ENCODE measurements at regions not wholly inside any gene's neighbourhood (a gene's known extent, or its start where the extent isn't known, plus 50 kb on each side); places are given as distances from the start of the nearest gene placed in this dataset.
"Not testable (repeated sequence)": the region's sequence is repeated elsewhere in the genome, so short reads cannot be mapped to it uniquely, and the experiment has no call there.

DNA sequence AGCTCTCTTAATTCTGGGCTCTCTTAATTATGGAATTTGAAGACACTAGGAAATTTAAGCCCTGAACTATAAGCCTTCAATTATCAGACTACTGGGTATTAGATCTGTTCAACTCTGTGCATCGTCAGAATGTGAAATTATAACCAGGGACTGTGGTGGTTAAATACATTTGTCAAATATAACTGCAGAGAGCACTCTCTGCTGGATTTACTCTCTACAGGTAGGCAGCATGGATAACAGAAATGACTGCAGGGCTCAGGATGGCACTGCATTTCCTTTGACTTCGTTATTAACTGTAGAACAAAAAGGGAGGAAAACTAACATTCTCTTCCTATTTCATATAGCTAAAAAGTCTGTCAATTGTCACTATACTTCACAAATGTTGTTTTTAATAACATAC, 310.1 kb upstream of the RASGEF1B start:
- no peak for DNase-seq

DNA sequence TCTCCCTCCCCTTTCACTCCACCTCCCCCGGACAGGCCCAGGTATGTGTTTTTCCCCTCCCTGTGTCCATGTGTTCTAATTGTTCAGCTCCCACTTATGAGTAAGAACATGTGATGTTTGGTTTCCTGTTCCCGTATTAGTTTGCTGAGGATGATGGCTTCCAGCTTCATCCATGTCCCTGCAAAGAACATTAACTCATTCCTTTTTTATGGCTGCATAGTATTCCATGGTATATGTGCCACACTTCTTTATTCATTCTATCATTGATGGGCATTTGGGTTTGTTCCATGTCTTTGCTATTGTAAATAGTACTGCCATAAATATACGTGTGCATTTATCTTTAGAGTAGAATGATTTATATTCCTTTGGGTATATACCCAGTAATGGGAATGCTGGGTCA, 306.0 kb upstream of the RASGEF1B start:
- not testable (repeated sequence) for DNase-seq

DNA sequence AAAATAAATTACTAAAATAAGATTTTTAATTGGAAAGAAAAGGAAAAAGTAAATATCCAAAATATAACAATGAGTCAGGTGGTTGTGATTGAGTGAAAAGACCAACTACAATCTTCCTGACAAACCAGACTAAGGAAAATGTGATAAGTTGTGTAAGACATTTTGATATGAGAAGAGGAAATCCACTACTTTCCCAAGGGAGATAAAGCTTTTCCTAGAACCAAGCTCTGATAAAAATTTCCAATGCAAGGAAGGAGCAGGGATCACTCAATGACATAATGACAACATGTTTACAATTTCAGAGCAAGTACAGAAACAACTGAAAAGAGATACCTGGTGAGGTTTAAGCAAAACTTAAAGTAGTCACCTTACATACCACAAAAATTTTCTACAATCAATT, 305.1 kb upstream of the RASGEF1B start:
- no peak for DNase-seq

DNA sequence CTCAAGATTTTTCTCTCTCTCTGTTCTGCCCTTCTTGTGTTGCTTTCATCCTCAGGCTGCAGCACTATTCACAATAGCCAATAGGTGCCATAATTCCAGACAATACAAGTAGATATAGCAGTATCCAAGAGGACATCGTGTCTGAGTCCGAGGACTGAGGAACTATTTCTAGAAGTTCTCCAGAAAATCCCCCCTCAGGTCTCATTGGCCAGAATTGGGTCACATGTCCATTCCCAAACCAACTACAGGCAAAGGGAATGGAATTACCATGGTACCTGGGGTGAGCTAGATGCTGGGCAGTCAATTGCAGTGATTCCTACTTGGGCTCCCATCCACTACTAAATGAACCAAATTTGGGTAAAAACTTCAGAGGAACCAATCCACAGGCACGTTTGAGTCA, 301.9 kb upstream of the RASGEF1B start:
- DNase-seq: no peak

DNA sequence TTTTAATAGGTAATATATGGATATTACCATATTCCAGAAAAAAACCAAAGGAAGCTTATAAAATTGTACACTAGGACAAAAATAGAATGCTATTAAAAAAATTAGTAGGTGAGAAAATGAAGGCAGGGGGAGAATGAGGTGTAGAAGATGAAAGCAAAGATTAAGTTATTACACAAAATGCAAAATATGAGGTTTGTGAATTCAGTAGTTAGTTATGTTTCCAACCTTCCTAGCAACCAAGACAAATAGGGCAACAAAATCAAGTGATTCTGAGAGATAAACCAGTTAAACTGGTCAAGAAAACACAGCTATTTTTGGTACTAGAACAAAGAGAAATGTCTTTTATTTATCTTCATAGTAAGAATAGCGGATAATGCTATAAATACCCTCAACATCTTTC, 300.0 kb upstream of the RASGEF1B start:
- DNase-seq: no peak

DNA sequence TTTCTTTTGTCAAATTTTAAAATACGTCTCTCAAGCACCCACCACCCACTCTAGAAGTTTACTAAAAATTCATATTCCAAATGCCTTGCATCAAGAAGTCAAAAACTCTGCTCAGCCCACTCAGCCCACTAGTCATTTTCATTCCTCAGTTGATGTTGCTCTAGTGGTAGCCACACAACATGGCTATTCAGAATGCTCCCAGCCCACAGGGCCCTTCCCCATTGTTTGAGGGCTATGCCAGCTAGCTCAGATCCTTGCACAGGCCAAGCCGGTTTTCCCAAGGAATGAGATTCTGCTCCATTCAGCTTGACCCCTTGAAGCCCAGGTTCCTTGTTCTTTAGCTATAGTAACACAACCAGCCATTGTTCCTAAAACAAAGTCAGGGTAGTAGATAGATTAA, 297.5 kb upstream of the RASGEF1B start:
- no peak for DNase-seq

DNA sequence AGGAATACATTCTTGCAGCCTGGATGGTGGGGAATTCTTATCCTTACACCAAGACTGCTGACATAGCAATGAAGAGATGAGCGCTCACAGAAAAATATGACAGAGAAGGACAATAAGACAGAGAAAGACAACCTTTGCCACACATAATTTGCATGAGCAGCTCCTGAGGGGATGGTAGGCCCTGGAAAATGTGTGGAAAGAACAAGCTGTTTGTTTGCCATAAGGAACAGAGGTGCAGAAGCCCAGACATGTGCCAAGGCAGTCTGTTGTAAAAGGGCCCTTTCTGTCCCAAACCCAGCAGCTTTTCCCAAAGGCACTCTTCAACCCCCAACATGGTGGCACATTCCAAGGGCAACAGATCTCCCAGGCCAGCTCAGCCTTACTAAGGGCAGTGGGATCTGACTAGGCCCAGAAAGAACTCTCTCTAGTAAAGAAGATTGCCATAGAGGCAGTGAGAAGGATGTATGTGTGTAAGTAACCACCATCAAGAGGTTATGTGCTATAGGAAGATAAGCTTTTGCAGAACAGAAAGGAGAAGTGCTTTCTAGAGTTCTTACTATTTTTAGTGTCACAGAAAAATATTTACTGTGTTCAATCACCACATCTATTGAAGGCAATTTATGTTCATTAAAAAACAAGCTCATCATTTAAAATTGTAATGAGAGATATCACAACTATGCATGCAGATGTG, 287.0 kb upstream of the RASGEF1B start:
- no peak for DNase-seq

DNA sequence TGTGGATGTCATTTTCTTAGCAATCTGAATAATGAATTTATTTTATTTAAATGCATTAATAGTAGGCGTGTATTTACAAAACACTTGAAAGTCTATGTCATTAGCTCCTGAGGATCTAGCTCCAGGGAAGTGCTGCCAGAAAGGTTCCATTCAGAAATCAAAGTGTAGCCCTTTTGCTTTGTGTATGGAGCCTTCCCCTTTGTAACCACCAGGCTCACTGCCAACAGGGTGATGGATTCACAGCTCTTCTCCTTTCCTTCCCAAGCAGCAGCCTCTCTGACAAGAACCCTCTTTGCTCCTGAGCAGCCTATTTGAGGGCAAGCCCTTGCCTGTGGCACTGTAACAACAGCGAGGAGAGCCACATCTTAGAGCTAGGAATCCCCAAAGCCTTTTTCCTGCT, 286.0 kb upstream of the RASGEF1B start:
- DNase-seq: no peak

DNA sequence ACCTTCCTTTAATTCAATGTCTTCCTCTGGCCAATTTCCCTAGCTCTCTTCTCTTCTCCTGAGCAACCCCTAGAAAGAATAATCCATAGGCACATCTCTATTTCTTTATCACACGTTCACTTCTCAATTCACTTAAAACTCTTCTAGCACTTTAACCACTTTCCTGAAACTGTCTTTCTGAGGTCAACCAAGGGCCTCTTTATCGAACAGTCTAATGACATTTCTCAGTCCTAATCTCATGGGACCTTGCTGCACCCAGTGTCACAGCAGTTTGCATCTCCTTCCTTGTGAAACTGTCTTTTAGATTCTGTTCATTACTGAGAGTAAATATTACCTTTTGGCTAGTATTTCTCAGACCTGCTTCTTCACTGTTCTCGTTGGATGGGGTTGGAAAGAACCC, 285.3 kb upstream of the RASGEF1B start:
- no peak for DNase-seq

DNA sequence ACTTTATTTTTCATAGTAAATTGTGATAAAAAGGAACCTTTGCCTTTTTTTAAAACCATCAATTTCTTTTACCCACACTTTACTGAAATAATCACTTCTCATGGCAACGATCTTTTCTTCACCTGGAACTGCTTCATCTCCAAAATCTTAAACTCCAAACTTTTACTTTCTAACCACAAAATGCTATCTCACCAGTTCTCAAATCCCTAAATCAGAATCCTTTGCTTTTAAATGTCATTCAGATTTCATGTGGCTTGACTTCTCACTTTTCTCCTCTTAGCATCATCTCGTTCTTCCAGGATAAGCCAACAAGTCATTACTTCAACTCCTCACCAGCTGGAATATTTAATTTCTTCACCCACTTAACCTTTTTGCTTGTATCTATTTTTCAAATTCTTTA, 284.3 kb upstream of the RASGEF1B start:
- no peak for DNase-seq

DNA sequence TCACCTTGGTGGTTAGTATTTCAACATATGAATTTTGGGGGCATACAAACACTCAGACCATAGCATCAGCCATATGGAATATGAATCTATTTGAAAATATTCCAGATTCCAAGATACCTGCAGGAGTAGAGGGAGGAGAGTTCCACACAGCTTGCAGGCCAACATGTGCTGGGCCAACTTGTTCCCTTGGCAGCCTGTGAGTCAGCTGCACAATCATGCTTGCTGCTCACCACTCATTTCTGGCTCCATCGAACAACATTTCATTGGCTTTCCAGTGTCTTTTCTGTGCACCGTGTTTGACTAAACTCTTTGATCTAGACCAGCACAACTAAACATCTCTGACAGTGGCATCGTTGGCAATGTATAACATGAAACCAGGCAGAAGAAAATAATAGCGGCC, 282.5 kb upstream of the RASGEF1B start:
- no peak for DNase-seq

DNA sequence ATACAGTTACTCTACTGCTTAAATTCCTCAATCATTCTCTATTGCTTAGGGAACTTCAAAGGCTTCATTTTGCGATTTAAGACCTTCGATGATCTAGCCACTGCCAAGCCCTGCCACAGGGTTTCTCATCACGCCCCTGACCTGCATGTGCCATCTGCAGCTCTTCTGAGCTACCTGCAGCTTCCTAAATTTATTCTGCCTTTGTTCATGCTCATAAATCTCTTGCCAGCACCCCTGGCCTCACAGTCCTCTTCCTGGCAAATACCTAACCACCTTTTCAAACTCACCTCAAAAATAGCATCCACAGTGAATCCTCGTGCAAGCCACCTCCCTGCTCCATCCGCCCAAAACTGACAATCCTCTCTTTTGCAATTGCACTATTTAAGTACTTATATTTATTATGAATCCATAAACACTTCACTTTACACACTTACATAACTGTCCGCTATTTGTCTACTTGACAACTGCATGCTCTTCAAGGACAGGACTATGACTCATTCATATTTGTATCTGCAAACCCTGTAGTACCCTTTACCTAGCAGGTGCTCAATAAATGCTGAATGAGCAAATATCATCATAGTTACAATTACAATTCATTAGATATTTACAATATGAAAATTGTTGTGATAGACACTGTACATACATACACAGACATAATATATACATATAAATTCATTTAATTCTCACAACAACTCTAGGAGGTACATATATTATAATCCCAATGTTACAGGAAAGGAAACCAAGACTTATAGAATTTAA, 280.0 kb upstream of the RASGEF1B start:
- DNase-seq: no peak

DNA sequence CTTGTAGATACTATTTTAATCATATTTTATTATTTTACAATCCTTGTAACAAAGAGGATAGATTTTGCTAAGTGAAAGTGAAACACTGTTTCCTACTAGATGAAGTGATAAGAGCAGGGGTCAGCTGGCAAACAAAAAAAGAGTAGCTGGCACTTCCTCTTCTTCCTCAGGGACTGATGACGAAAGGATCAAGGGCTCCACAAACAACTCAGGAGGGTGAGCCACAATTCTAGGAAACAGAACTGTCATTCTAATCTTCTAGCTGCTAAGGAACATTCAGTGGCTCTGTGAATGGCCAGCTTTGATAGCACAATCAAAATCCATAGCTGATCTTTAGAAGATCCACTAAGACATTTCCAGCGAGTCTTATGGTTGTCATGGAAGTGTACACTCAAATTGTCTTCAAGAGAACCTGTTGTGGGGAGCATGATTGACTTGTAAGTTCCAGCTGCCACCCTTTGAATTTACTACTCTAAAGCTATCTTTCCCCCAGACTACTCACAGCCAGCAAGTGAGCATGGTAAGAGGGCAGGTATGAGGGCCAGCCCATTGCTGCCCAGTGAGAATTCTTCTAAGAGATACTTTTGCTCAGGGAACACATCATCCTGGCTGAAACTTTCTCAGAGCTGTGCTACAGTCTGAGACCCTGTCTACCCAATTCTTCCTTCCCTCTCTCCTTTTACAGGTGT, 275.7 kb upstream of the RASGEF1B start:
- peak in 1 of 2 donors; percentile 31 for DNase-seq

DNA sequence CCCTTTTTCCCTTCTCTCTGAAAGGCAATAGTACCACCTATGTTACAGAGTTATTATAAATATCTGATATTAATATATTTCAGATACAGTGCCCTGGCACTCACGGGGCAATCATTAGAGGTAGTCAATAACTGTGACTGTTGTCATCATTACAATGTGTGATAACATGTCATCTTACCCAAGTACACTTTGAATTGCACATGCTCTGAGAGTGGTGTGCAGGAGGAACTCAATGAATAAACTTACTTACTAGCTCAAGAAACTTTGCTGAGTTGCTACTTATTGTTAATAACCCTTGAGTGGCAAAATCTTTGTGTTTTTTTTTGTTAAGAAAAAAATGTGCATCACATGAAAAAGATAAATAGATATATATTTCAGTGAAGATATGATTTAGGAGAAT, 275.1 kb upstream of the RASGEF1B start:
- no peak for DNase-seq

DNA sequence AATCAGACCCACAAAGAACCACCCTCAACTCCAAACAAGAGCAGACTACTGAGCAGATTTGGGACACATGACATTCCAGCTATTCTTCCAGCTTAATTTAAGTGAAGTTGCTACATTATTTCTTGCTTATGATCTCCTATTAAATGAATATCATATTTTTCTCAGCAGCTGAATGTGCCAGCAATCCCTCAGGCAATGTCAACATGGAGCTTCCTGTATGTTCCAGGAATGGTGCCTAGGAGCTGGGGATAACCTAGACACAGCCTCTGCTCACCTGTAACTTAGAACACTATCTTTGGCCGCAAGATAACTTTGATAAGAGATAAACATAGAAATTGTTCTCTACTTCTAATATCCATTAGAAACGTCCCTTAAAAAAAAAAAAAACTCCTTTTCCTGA, 274.4 kb upstream of the RASGEF1B start:
- no peak for DNase-seq

DNA sequence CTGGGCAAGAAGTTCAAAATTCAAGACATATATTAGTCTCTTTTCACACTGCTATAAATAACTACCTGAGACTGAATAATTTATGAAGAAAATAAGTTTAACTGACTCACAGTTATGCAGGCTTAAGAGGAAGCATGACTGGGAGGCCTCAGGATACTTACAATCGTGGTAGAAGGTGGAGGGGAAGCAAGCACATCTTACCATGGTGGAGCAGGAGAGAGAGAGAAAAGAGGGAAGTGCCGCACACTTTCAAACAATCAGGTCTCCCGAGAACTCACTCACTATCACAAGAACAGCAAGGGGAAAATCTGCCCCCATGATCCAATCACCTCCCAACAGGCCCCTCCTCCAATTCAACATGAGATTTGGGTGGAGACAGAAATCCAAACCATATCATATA, 273.3 kb upstream of the RASGEF1B start:
- DNase-seq: no peak

DNA sequence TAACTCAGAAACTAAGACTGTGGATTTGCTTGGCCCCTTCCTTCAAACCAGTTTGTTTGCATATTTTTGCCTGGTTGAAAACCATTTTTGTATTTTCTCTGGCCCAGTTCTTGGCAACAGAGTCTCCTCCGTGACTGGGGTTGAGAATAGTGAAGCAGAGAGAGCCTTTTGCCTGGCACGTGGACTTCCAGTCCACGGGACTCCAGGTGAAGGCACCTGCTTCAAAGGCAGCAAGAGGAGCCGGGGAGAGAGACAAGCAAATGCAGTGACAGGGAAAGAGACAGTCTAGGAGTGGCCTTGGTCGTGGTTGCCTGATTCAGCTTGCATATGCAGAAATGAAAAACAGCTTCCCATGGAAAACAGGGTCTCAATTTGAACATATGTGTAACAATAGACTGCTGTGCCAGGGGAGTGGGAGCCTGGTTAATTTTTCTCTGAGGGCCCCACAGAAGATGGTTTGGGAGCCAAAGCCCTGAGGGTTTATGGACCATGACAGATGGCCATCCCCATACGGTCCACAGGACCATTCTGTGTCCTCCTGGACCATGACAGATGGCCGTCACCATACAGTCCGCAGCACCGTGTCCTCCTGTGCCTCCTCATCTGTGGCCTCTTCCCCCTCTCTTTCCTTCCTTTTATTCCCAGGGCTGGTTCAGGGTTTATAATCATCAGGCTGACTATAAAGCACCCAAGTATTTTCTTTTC, 272.2 kb upstream of the RASGEF1B start:
- DNase-seq: no peak

DNA sequence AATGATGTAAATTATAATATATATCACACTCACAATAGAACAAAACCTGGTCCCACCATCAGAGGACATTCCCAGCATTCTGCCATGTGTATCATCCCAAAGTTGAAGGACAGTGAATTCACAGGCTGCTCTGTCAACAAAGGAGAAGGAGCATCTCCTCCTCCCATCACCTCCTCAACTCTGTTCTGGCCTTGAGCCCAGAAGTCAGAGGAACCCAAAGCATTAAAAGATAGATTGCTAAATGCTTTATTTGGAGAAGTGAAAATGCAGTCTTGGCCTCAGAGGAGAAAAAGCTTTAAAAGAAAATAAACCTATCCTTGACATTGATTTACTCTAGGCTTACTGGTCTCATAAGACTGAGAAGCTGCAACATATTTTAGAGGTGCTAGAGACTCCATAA, 268.8 kb upstream of the RASGEF1B start:
- DNase-seq: no peak

DNA sequence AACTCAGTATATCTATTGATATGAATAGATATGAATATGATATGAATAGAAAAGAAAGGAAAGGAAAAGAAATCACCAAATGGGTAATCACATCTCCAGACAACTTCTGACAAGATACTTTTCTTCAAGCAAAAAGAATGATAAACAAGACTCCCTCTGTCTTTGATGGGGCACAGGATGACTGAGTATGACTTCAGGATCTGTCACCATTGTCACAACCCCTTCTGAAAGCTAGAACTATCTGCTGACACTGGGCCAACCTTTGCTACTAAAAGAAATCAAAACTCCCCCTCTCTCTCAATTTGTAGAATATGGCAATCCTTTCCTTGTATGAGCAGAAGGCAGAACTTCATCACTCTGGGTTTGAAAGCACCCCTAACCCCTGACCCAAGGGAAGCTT, 267.2 kb upstream of the RASGEF1B start:
- DNase-seq: no peak

DNA sequence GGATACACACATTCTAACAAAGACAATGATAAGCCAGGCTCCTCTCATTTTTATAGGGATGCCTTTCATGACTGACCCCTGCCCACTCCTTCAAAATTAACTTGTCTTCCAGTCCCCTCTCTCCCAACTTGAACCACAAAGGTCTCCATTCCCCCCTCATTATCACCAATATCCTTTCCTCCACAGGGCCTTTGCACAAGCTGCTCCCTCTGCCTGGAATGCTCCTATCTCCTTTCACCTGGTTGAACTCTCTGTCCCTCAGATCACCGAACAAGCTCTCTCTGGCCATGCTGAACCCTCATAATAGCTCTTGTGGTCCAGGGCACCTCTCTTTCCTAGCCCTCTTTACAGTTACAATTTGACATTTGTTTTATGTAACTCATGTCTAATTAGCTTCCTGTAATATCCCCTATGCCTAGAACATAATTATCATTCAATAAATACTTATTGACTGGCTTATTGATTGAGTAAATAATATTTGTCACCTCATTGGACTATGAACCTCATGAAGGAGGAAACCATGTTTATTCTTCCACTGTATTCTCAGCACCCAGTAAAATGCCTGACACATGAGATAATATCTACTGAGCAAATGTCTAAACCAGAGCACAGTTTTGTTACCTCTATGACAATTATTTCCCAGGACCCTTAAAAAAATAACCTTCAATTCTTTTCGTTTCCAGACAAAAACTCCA, 266.3 kb upstream of the RASGEF1B start:
- no peak for DNase-seq

DNA sequence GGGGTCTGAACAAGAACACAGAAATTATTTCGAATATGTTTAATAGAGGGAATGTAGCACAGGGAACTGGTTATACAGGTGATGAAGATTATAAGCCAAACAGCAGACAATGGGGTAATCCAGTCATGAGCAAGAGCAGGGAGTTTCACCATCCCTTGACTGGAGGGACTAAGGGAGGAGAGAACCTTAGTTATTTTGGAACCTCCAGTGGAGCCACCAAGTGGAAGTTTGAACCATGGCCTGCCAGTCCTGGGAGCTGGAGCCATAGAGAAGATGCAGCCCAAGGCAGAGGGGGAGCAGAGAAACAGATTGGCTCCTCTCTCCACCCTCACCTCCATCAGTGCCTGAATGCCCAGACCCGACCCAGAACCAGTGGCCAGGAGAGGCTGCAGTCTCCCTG, 264.6 kb upstream of the RASGEF1B start:
- DNase-seq: no peak

DNA sequence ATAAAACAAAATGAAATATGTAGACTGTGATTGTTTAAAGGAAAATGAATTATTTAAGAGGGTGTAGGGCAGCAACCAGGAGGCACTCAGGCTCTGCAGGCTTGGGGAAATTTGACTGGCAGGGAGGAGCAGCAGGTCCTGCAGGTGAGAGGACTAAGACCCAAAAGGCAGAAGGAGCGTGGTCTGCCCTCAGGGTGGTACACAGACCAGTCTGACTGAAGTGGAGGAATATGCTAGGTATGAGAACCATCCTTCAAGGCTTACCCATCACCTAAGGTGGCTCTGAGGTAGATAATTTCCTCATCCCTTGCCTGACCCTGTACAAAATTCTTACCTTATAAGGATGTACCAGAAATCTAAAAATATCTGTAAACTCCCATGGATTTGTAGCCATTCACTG, 261.3 kb upstream of the RASGEF1B start:
- no peak for DNase-seq

Measured in right lung (tissue), 2 donors.